Activated T-cell treated with anti-CD3 and anti-CD28 coated beads for 48 hours (primary cell): ENCODE measurements at regions not wholly inside any gene's neighbourhood (a gene's known extent, or its start where the extent isn't known, plus 50 kb on each side); places are given as distances from the start of the nearest gene placed in this dataset.

Experiments used
- DNase-seq: peaks from one replicate; pipeline ENCODE4 v3.0.0-alpha.2; 2020; ENCODE audit warnings: low read depth

GRCh38 chr18:67380867-67381266 lies 135.7 kb downstream of the DSEL start:
- no peak for DNase-seq

GRCh38 chr18:67379981-67380380 lies 136.5 kb downstream of the DSEL start:
- DNase-seq, result no peak

- no peak for DNase-seq
These were observed 140.1 kb downstream of the DSEL start for GRCh38 chr18:67376372-67376771.

GRCh38 chr18:67373636-67374035 lies 142.9 kb downstream of the DSEL start:
- no peak for DNase-seq

GRCh38 chr18:67367540-67367939 lies 149.0 kb downstream of the DSEL start:
- no peak for DNase-seq

GRCh38 chr18:67363694-67364093 lies 152.8 kb downstream of the DSEL start:
- DNase-seq, result no peak

GRCh38 chr18:67362906-67363305 lies 153.6 kb downstream of the DSEL start:
- no peak for DNase-seq

DNA sequence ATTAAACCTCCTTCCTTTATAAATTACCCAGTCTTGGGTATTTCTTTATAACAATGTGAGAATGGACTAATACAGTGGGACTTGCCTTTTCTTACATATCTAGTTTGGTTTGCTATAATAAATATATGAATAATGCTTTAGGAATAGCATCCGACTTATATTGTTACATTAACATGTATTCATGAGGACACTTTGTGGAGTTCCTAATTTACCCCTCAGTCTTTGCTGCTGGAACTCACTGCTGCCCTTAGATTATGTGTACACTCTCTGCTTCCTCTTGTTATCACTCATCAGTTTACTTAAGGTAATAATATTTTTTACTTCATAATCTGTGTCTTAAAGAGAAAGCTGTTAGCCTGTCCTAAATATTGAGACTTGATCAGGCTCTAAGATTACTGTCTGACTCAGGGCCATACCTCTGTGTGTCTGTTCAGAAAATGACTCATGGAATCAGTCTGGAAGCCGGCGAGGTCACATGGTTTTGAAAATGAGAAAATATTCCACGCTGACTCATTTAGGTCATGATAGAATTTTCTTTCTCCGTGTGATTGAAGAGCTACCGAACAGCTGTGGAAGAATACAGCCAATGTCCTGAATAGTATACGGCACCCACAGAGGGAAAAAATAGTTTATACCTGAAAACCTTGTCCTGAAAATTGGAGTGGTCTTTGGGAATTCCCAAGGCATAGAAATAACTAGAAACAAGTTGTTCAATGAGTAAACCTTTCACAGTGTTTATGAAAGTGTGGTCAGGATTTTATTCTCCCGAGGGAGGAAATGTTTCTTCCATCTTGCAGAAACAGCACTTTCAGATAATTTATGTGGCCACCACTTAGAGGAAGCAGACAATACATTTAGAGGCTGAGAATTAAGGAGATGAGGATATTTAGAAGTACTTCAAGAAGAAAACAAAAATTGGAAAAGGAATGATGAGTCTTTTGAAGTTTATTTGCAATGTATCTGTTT lies 156.4 kb downstream of the DSEL start:
- no peak for DNase-seq

DNA sequence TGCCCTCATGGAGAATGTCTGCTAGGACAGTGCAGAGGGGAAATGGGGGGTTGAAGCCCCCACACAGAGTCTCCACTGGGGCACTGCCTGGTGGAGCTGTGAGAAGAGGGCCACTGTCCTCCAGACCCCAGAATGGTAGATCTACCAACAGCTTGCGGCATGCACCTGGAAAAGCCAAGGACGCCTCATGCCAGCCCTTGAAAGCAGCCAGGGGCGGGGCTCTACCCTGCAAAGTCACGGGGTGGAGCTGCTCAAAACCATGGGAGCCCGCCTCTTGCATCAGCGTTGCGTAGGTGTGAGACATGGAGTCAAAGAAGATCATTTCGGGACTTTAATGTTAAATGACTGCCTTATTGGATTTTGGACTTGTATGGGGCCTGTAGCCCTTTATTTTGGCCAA lies 157.6 kb downstream of the DSEL start:
- no peak for DNase-seq

GRCh38 chr18:67354692-67355091 lies 161.8 kb downstream of the DSEL start:
- no peak for DNase-seq

GRCh38 chr18:67354091-67354490 lies 162.4 kb downstream of the DSEL start:
- no peak for DNase-seq

GRCh38 chr18:67347438-67347837 lies 169.1 kb downstream of the DSEL start:
- DNase-seq, result no peak

DNA sequence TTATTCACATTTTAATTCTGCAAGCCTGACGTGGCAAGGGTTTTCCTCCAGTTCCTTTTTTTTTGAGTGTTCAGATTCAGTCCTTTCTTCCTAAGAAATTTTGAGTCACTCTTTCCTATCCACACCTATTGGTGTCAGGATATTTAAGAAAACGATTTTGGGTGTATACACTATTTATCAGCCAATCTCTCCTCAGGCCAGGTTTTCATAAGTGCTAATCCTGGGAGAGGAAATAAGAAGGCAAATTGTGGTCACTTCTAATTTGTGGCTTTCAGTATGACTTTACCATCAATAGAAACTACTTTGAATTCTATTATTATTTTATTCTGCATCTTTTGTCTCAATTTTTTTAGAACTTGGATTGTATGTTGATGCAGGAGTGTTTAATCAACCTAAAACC lies 174.4 kb downstream of the DSEL start:
- DNase-seq, result no peak

GRCh38 chr18:67337696-67338095 lies 178.8 kb downstream of the DSEL start:
- no peak for DNase-seq

- no peak for DNase-seq
These were observed 184.7 kb downstream of the DSEL start for GRCh38 chr18:67331857-67332256.

- DNase-seq, result no peak
These were observed 197.4 kb downstream of the DSEL start for GRCh38 chr18:67319109-67319508.

- DNase-seq, result no peak
These were observed 197.9 kb downstream of the DSEL start for GRCh38 chr18:67318651-67319050.

GRCh38 chr18:67310826-67311225 lies 205.7 kb downstream of the DSEL start:
- no peak for DNase-seq

DNA sequence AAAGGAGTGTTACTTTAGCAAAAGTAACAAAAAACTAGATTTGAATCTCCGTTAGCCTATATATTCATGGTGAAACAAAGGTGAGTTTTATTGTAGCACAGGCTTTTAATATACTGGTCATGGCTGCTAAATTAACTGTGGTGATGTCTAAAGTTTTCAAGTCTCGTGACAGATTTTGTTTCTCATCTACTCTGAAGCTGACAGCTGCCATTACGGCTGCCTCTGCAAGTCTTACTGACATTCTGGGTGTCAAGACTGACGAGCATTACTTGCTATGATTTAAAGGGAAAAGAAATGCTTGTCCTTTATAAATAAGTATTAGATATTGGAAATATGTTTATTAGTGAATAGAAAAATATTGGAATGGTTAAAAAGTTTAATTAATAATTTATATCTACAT lies 207.7 kb downstream of the DSEL start:
- no peak for DNase-seq

GRCh38 chr18:67305466-67305865 lies 211.1 kb downstream of the DSEL start:
- DNase-seq, result no peak

GRCh38 chr18:67302043-67302442 lies 214.5 kb downstream of the DSEL start:
- DNase-seq, result no peak

DNA sequence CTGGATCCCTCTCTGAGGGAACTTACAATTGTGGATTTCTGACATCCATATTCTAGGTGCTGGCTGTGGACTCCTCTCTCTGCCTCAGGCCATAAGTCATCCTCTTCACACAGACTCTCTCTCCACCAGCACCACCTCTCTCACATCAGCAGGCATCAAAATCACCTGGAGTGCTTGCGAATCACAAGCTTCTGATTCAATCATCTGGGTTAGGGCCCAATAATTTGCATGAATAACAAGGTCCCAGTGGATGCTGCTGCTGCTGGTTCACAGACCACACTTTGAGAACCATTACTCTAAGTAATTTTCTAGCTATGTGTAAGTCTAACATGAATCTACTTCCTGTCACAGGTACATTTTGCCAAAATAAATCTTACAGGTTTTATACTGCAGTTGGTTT lies 214.9 kb downstream of the DSEL start:
- no peak for DNase-seq

DNA sequence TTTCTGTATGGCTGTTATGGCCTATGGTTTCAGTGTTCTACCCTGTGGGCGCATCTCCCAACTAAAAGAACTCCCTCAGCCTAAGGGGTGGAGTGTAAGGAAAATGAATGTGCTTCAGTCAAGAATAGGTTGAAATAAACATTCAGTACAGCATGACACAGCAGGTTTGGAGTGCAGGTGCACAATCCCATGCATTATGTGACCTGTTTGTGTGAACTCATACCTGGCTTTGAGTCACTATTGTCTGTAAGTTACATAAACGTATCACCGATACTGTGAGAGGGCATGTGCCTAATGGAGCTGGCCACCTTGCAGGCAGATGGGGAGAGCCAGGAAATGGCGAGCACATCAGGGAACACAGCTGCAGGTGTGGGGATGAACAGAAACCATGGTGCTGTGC lies 216.0 kb downstream of the DSEL start:
- DNase-seq, result no peak

DNA sequence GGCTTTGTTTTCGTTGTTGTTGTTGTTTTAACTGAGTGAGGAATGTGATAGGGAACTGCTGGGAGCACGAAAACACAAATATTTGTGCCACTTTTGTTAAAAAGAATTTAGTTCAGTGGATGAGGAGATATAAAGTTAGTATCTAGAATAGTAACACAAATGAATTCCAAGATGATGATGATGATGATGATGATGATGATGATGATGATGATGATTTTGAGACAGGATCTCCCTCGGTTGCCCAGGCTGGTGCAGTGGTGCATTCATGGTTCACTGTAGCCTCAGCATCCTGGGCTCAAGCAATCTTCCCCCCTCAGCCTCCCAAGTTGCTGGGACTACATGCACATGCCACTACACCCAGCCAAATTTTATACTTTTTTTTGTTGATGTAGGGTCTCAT lies 223.7 kb downstream of the DSEL start:
- no peak for DNase-seq
